CD4-positive, alpha-beta T cell (primary cell): ENCODE measurements at regions not wholly inside any gene's neighbourhood (a gene's known extent, or its start where the extent isn't known, plus 50 kb on each side); places are given as distances from the start of the nearest gene placed in this dataset.

Experiments used
- ATAC-seq: fragments of 200-7000 bp; cut with Tn5 transposase; one replicate; pipeline ENCODE4 v1.10.0; 2022; ENCODE audit warnings: mild to moderate bottlenecking; ENCODE audit not compliant: poor library complexity
- CTCF ChIA-PET: fragments of 350-600 bp; sonication (Branson Sonifier 250); formaldehyde crosslinking; loops from one replicate; lab custom pipeline; 2021; ENCODE audit warnings: antibody characterized with exemption, inconsistent platforms; lab: Charles Lee
- POLR2A ChIA-PET: fragments of 350-600 bp; sonication (Branson Sonifier 250); formaldehyde crosslinking; loops from one replicate; lab custom pipeline; 2021; ENCODE audit warnings: antibody characterized with exemption, inconsistent platforms; lab: Charles Lee
- DNase-seq, 14 experiments: peaks; one replicate each; pipeline ENCODE4 v3.0.0-alpha.2; 2013 to 2020; ENCODE audit warnings: mixed read lengths in 2 of 14
- H3K27ac ChIP-seq, 2 donors: one replicate each; pipeline versions ENCODE4 v1.5.1 to v1.7.0; 2013; ENCODE audit warnings: low read length in 2 of 2, low read depth in 1 of 2, mild to moderate bottlenecking in 1 of 2
- H3K27me3 ChIP-seq, 2 experiments: 1 replicate in 1 of 2; 2 replicates in 1 of 2; pipeline versions ENCODE4 v1.6.1 to v1.7.0; 2013; ENCODE audit warnings: low read length in 2 of 2, control low read depth in 1 of 2, mild to moderate bottlenecking in 1 of 2, moderate library complexity in 1 of 2; ENCODE audit not compliant: insufficient read depth in 2 of 2, control insufficient read depth in 1 of 2
- H3K36me3 ChIP-seq: one replicate; pipeline ENCODE4 v1.6.1; 2013; ENCODE audit warnings: low read length, control low read depth; ENCODE audit not compliant: insufficient read depth
- H3K4me1 ChIP-seq: one replicate; pipeline ENCODE4 v1.6.1; 2013; ENCODE audit warnings: low read length, control low read depth; ENCODE audit not compliant: insufficient read depth
- H3K4me3 ChIP-seq: one replicate; pipeline ENCODE4 v1.5.1; 2013; ENCODE audit warnings: mild to moderate bottlenecking, low read length, moderate library complexity
- H3K9me3 ChIP-seq, 2 experiments: 1 replicate in 1 of 2; 2 replicates in 1 of 2; pipeline versions ENCODE4 v1.6.1 to v1.7.0; 2013; ENCODE audit warnings: low read length in 2 of 2, mild to moderate bottlenecking in 2 of 2, control low read depth in 1 of 2, moderate library complexity in 1 of 2; ENCODE audit not compliant: control insufficient read depth in 1 of 2, insufficient read depth in 1 of 2
- H3K27ac Mint-ChIP-seq: one replicate; pipeline ENCODE4 v1.8.0; 2020; ENCODE audit warnings: mixed read lengths
- H3K27me3 Mint-ChIP-seq: one replicate; pipeline ENCODE4 v1.8.0; 2021; ENCODE audit warnings: mixed read lengths
- H3K36me3 Mint-ChIP-seq: one replicate; pipeline ENCODE4 v1.8.0; 2021; ENCODE audit warnings: low read depth, mixed read lengths
- H3K4me1 Mint-ChIP-seq: one replicate; pipeline ENCODE4 v1.8.0; 2021; ENCODE audit warnings: low read depth, mixed read lengths
- H3K4me3 Mint-ChIP-seq: one replicate; pipeline ENCODE4 v1.8.0; 2020; ENCODE audit warnings: mild to moderate bottlenecking, mixed read lengths
- H3K9me3 Mint-ChIP-seq: one replicate; pipeline ENCODE4 v1.8.0; 2020; ENCODE audit warnings: mixed read lengths
- intact Hi-C, 2 experiments: fragments of 100-400 bp; cut with DNase I in 1 of 2; cut with micrococcal nuclease in 1 of 2; formaldehyde crosslinking; loops; one replicate each; pipeline versions ENCODE4 v1.15.1 to v1.9.0; 2023 to 2025; cut with DNase I, micrococcal nuclease
- TF ChIP-seq, protein P1 (sequence below): fragments of 200-600 bp; IDR thresholded peaks from one replicate; pipeline ENCODE4 v1.8.0; 2022; ENCODE audit warnings: antibody characterized with exemption, mild to moderate bottlenecking

DNA sequence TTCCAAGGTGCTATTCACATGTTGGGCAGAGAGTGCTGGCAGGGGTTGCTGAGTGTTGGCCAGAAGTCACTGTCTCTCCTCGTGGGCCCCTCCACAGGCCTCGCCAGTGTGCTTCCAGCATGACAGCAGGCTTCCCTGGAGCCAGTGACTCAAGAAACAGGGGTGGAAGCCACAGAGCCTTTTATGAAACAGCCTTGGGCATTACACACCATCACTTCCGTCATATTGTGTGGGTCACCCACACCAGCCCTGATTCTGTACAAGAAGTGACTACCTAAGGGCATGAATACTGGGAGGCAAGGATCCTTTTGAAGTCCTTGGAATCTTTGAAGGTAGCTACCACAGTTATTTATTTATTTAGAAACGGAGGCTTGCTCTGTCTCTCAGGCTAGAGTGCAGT lies 177.6 kb upstream of the UBE3A start:
- no peak overlapping the region for H3K4me3 ChIP-seq
- POLR2A ChIA-PET: no interaction called here
- peaks cover 4% of the 10 kb centered on the region for H3K27me3 Mint-ChIP-seq
- no peaks in the 10 kb centered on the region for H3K4me1 ChIP-seq
- TF ChIP-seq, protein P1, sequence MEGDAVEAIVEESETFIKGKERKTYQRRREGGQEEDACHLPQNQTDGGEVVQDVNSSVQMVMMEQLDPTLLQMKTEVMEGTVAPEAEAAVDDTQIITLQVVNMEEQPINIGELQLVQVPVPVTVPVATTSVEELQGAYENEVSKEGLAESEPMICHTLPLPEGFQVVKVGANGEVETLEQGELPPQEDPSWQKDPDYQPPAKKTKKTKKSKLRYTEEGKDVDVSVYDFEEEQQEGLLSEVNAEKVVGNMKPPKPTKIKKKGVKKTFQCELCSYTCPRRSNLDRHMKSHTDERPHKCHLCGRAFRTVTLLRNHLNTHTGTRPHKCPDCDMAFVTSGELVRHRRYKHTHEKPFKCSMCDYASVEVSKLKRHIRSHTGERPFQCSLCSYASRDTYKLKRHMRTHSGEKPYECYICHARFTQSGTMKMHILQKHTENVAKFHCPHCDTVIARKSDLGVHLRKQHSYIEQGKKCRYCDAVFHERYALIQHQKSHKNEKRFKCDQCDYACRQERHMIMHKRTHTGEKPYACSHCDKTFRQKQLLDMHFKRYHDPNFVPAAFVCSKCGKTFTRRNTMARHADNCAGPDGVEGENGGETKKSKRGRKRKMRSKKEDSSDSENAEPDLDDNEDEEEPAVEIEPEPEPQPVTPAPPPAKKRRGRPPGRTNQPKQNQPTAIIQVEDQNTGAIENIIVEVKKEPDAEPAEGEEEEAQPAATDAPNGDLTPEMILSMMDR: no peak
- H3K27ac ChIP-seq: no peak overlapping the region
- CTCF ChIA-PET: no interaction called here
- no peak for ATAC-seq
- DNase-seq: no peak
- H3K4me3 Mint-ChIP-seq: no peak overlapping the region
- H3K27me3 ChIP-seq: no peaks in the 10 kb centered on the region
- no peaks in the 10 kb centered on the region for H3K4me1 Mint-ChIP-seq
- H3K27ac Mint-ChIP-seq: no peak overlapping the region
- intact Hi-C loops: no loop called here
- H3K36me3 ChIP-seq: no peaks in the 10 kb centered on the region
- H3K36me3 Mint-ChIP-seq: no peaks in the 10 kb centered on the region
- H3K9me3 ChIP-seq: peaks cover 0 to 9% of the 10 kb centered on the region in 2 experiments
- peaks cover 7% of the 10 kb centered on the region for H3K9me3 Mint-ChIP-seq

DNA sequence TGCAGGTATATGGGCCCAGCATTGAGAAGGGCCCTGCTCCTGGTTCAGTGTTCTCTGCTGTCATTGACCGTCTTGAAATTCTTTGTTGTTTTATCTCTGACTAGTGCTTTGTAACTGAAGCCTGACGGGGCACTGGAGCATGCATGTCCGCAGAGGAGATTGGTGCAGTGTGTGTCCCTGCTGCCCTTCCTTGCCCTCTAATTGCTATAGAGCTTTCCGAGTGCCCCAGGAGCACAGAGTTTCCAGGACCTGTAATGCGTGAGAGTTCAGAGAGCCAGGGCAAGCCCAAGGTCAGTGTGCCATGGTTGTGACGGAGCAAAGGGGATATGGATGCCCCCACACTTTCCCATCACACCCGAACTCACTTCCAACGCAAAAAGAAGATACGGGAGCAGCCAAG lies 174.3 kb upstream of the UBE3A start:
- TF ChIP-seq, protein P1: no peak
- Histone ChIP-seq H3K27me3 (no peaks in the 10 kb centered on the region), H3K4me1 (no peaks in the 10 kb centered on the region), H3K9me3 (peaks cover 0 to 3% of the 10 kb centered on the region in 2 experiments), H3K36me3 (no peaks in the 10 kb centered on the region), H3K4me3 (no peak overlapping the region), H3K27ac (no peak overlapping the region)
- Mint-ChIP-seq H3K4me3 (no peak overlapping the region), H3K27me3 (no peaks in the 10 kb centered on the region), H3K9me3 (peaks cover 2% of the 10 kb centered on the region), H3K27ac (no peak overlapping the region), H3K4me1 (no peaks in the 10 kb centered on the region), H3K36me3 (no peaks in the 10 kb centered on the region)
- DNase-seq (no peak), ATAC-seq (no peak)
- ChIA-PET POLR2A (no interaction called here), CTCF (no interaction called here)
- intact Hi-C loops: no loop called here

DNA sequence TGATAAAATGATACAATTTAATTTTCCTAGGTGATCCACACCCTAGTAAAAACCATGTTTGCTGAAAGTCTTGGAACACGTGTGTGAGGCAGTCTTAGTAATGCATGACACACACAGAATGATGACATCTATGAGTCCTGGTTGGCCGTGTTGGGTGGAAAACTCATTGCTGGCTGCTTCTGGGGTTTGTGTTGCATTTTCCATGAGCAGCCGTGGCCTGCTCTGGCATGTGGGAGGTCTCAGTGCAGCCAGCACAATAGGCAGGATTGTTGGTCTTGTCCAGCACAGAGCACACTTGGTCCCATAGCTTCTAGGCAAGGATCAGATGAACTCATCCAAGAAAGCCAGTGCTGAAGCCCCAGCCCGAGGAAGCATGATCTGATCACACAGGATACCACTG lies 172.8 kb upstream of the UBE3A start:
- no peak overlapping the region for H3K4me3 ChIP-seq
- no peak for ATAC-seq
- no peaks in the 10 kb centered on the region for H3K4me1 Mint-ChIP-seq
- peaks cover 5% of the 10 kb centered on the region for H3K27me3 Mint-ChIP-seq
- no peak for DNase-seq
- no peak overlapping the region for H3K27ac ChIP-seq
- H3K9me3 ChIP-seq: peaks cover 0 to 3% of the 10 kb centered on the region in 2 experiments
- H3K4me3 Mint-ChIP-seq: no peak overlapping the region
- no peaks in the 10 kb centered on the region for H3K9me3 Mint-ChIP-seq
- ChIA-PET CTCF (no interaction called here), POLR2A (no interaction called here)
- H3K36me3 Mint-ChIP-seq: no peaks in the 10 kb centered on the region
- no peaks in the 10 kb centered on the region for H3K4me1 ChIP-seq
- TF ChIP-seq, protein P1: no peak
- no peaks in the 10 kb centered on the region for H3K36me3 ChIP-seq
- no peak overlapping the region for H3K27ac Mint-ChIP-seq
- no peaks in the 10 kb centered on the region for H3K27me3 ChIP-seq
- intact Hi-C loops: no loop called here
